Loucy (cell line): ENCODE measurements at regions not wholly inside any gene's neighbourhood (a gene's known extent, or its start where the extent isn't known, plus 50 kb on each side); places are given as distances from the start of the nearest gene placed in this dataset.

ENCODE experiments used
- EZH2phosphoT487 ChIP-seq: fragments of 200-600 bp; IDR thresholded peaks from 2 replicates; pipeline ENCODE4 v1.6.1; 2018; ENCODE audit warnings: antibody characterized with exemption, mild to moderate bottlenecking, moderate library complexity, borderline replicate concordance
- TF ChIP-seq, protein P1 (sequence below): fragments of 200-600 bp; sonication (generic); conservative IDR thresholded peaks from 2 replicates; pipeline ENCODE4 v1.5.1; 2014; ENCODE audit warnings: mild to moderate bottlenecking, antibody characterized with exemption, low read length

DNA sequence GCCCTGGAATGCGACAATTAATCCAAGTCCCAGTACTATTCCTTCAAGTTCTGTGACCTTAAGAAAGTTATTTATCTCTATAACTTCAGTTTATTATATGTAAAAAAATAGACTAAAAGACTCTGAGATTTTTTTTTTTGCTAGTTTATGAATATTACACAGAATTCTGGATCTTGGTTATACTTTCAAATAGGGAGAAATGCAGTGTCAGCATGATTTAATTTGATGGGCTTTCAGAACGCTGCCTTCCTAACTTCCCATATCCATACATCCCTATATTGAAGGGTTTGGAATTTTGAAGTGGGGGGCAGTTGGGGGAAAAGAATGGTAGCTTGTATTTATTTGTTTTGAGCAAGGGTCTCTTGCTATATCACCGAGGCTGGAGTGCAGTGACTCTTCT is 98.4 kb upstream of the MEGF10 start:
- TF ChIP-seq, protein P1, sequence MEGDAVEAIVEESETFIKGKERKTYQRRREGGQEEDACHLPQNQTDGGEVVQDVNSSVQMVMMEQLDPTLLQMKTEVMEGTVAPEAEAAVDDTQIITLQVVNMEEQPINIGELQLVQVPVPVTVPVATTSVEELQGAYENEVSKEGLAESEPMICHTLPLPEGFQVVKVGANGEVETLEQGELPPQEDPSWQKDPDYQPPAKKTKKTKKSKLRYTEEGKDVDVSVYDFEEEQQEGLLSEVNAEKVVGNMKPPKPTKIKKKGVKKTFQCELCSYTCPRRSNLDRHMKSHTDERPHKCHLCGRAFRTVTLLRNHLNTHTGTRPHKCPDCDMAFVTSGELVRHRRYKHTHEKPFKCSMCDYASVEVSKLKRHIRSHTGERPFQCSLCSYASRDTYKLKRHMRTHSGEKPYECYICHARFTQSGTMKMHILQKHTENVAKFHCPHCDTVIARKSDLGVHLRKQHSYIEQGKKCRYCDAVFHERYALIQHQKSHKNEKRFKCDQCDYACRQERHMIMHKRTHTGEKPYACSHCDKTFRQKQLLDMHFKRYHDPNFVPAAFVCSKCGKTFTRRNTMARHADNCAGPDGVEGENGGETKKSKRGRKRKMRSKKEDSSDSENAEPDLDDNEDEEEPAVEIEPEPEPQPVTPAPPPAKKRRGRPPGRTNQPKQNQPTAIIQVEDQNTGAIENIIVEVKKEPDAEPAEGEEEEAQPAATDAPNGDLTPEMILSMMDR = no peak
- TF ChIP-seq EZH2phosphoT487 = no peak
